K562 (cell line): ENCODE measurements at regions not wholly inside any gene's neighbourhood (a gene's known extent, or its start where the extent isn't known, plus 50 kb on each side); places are given as distances from the start of the nearest gene placed in this dataset.

Experiments used
- ATAC-seq: fragments of 200-7000 bp; cut with Tn5 transposase; 3 replicates; pipeline ENCODE4 v1.9.1; 2020; ENCODE audit warnings: moderate library complexity
- BruUV-seq: library from RNA; stranded (reverse); fragments of 400-500 nt; replicated peaks from 2 replicates; lab custom pipeline; 2021; lab: Mats Ljungman, UMichigan
- CTCF ChIA-PET: fragments of 300-600 bp; formaldehyde crosslinking; extraction: SDS; loops from one replicate; lab custom pipeline; 2021; ENCODE audit warnings: low intra/inter-chr PET ratio; lab: Yijun Ruan, JAX
- POLR2A ChIA-PET: fragments of 300-600, 350-650 bp; sonication (Branson Sonifier 250); formaldehyde crosslinking; extraction: SDS; loops from one replicate; lab custom pipeline; 2021; ENCODE audit warnings: antibody characterized with exemption, inconsistent platforms; lab: Yijun Ruan, JAX
- DNase-seq, 4 experiments: peaks; one replicate each; pipeline versions ENCODE4 v3.0.0 to v3.0.0-alpha.2; 2011 to 2018; ENCODE audit warnings: low spot score in 3 of 4, mixed read lengths in 3 of 4; ENCODE audit errors: extremely low read depth in 1 of 4
- FAIRE-seq: peaks from 2 replicates; lab custom pipeline; 2011; peaks lifted over from hg19 to GRCh38; lab: Jason Lieb, UNC
- H2AFZ ChIP-seq: 2 replicates; pipeline ENCODE4 v1.6.0; 2011; ENCODE audit warnings: low read depth, low read length, control low read depth, inconsistent platforms
- H3K27ac ChIP-seq: fragments of 200-600 bp; 3 replicates; pipeline ENCODE4 v1.8.0; 2011; ENCODE audit warnings: low read depth, mild to moderate bottlenecking, control low read depth, inconsistent platforms, low read length, moderate library complexity, mixed read lengths; ENCODE audit errors: extremely low read depth
- H3K27me3 ChIP-seq, 2 experiments: fragments of 300-600 bp in 1 of 2; 2 replicates in 1 of 2; 3 replicates in 1 of 2; pipeline versions ENCODE4 v1.6.0 to v1.8.0; 2011; ENCODE audit warnings: inconsistent platforms in 2 of 2, low read length in 2 of 2, mild to moderate bottlenecking in 1 of 2, mixed read lengths in 1 of 2, moderate library complexity in 1 of 2; ENCODE audit not compliant: control insufficient read depth in 2 of 2, insufficient read depth in 2 of 2
- H3K36me3 ChIP-seq: fragments of 300-600 bp; 3 replicates; pipeline ENCODE4 v1.8.0; 2011; ENCODE audit warnings: mild to moderate bottlenecking, low read length, inconsistent platforms; ENCODE audit not compliant: control insufficient read depth, insufficient read depth
- H3K4me1 ChIP-seq, 2 experiments: fragments of 200-600 bp in 1 of 2; replicated peaks in 1 of 2; 2 replicates in 1 of 2; 3 replicates in 1 of 2; pipeline versions ENCODE4 v1.5.1 to v1.8.0; 2011; ENCODE audit warnings: inconsistent platforms in 2 of 2, low read length in 2 of 2, mild to moderate bottlenecking in 1 of 2, mixed read lengths in 1 of 2, moderate library complexity in 1 of 2; ENCODE audit not compliant: control insufficient read depth in 2 of 2, insufficient read depth in 2 of 2
- H3K4me2 ChIP-seq: 2 replicates; pipeline ENCODE4 v1.6.1; 2011; ENCODE audit warnings: low read length, control low read depth, inconsistent platforms, mixed read lengths; ENCODE audit not compliant: insufficient read depth
- H3K4me3 ChIP-seq: fragments of 200-600 bp; sonication (generic), shearing (Covaris generic); 2 replicates; pipeline ENCODE4 v1.5.1; 2016; ENCODE audit warnings: control low read depth, inconsistent platforms
- H3K79me2 ChIP-seq: fragments of 200-600 bp; 3 replicates; pipeline ENCODE4 v1.8.0; 2011; ENCODE audit warnings: low read length, inconsistent platforms; ENCODE audit not compliant: control insufficient read depth, insufficient read depth
- H3K9ac ChIP-seq, 2 experiments: 2 replicates each; pipeline versions ENCODE4 v1.6.0 to v1.6.1; 2011; ENCODE audit warnings: low read depth in 2 of 2, low read length in 2 of 2, control low read depth in 1 of 2, inconsistent platforms in 1 of 2, mild to moderate bottlenecking in 1 of 2, mixed read lengths in 1 of 2; ENCODE audit not compliant: insufficient read depth in 1 of 2
- H3K9me1 ChIP-seq: one replicate; pipeline ENCODE4 v1.6.0; 2011; ENCODE audit warnings: inconsistent platforms, mild to moderate bottlenecking, low read length, moderate library complexity; ENCODE audit not compliant: control insufficient read depth, insufficient read depth
- H3K9me3 ChIP-seq: replicated peaks from 2 replicates; pipeline ENCODE4 v1.5.1; 2011; ENCODE audit warnings: low read depth, low read length, inconsistent platforms; ENCODE audit not compliant: control insufficient read depth, insufficient read depth
- H4K20me1 ChIP-seq: replicated peaks from 2 replicates; pipeline ENCODE4 v1.6.1; 2011; ENCODE audit warnings: low read length, inconsistent platforms, mixed read lengths; ENCODE audit not compliant: control insufficient read depth, insufficient read depth
- ARHGAP35 ChIP-seq: fragments of 450-650 bp; IDR thresholded peaks from 2 replicates; pipeline ENCODE4 v1.6.1; 2018; ENCODE audit not compliant: partially characterized antibody
- ARNT ChIP-seq, 2 experiments: fragments of 450-650 bp; IDR thresholded peaks; 2 replicates each; pipeline ENCODE4 v1.6.1; 2016; ENCODE audit warnings: mild to moderate bottlenecking in 1 of 2
- EHMT2 ChIP-seq: fragments of 450-650 bp; IDR thresholded peaks from 2 replicates; pipeline ENCODE4 v1.6.1; 2018; ENCODE audit warnings: antibody characterized with exemption
- ERF ChIP-seq: fragments of 450-650 bp; formaldehyde crosslinking; IDR thresholded peaks from 2 replicates; pipeline ENCODE4 v1.4.0; 2020; ENCODE audit warnings: mild to moderate bottlenecking, mixed read lengths
- FOXM1 ChIP-seq, 2 experiments: fragments of 450-650 bp in 1 of 2; sonication (generic) in 1 of 2; formaldehyde crosslinking in 1 of 2; IDR thresholded peaks; 2 replicates each; pipeline versions ENCODE4 v1.6.1 to v1.9.0; 2017 to 2022; ENCODE audit warnings: low read depth in 2 of 2, mild to moderate bottlenecking in 2 of 2, missing genetic modification reagents in 1 of 2, moderate library complexity in 1 of 2
- HBP1 ChIP-seq: fragments of 450-650 bp; formaldehyde crosslinking; IDR thresholded peaks from 2 replicates; pipeline ENCODE4 v1.4.0; 2022; ENCODE audit warnings: missing genetic modification characterization
- KLF6 ChIP-seq: fragments of 250-450 bp; sonication (Bioruptor Pico); IDR thresholded peaks from 2 replicates; pipeline ENCODE4 v1.4.0; 2020; ENCODE audit warnings: mild to moderate bottlenecking, moderate library complexity, borderline replicate concordance
- MAFF ChIP-seq: IDR thresholded peaks from 2 replicates; pipeline ENCODE4 v1.6.1; 2012; ENCODE audit warnings: low read length, improper control_type of control experiment
- MTA2 ChIP-seq: fragments of 450-650 bp; IDR thresholded peaks from 2 replicates; pipeline ENCODE4 v1.6.1; 2016; ENCODE audit warnings: low read depth
- NR2C1 ChIP-seq, 2 experiments: fragments of 450-650 bp; IDR thresholded peaks; 2 replicates each; pipeline ENCODE4 v1.6.1; 2017; ENCODE audit warnings: mild to moderate bottlenecking in 2 of 2, antibody characterized with exemption in 1 of 2, inconsistent platforms in 1 of 2, missing compliant biosample characterization in 1 of 2, missing genetic modification characterization in 1 of 2
- PHTF2 ChIP-seq: fragments of 250-450 bp; sonication (Bioruptor Pico); IDR thresholded peaks from 2 replicates; pipeline ENCODE4 v1.5.0; 2021; ENCODE audit warnings: mild to moderate bottlenecking
- POLR2A ChIP-seq: fragments of 450-650 bp; conservative IDR thresholded peaks from 2 replicates; pipeline ENCODE4 v1.6.1; 2016
- POLR2B ChIP-seq: fragments of 450-650 bp; IDR thresholded peaks from 2 replicates; pipeline ENCODE4 v1.6.1; 2018; ENCODE audit warnings: low read depth; ENCODE audit not compliant: partially characterized antibody
- THAP7 ChIP-seq: fragments of 250-450 bp; sonication (Bioruptor Pico); IDR thresholded peaks from 2 replicates; pipeline ENCODE4 v1.5.0; 2021
- ZNF140 ChIP-seq: fragments of 250-450 bp; sonication (Bioruptor Pico); IDR thresholded peaks from 2 replicates; pipeline ENCODE4 v1.8.0; 2021; ENCODE audit warnings: moderate library complexity, mild to moderate bottlenecking, inconsistent platforms
- ZNF324 ChIP-seq: fragments of 250-450 bp; sonication (Bioruptor Pico); IDR thresholded peaks from 2 replicates; pipeline ENCODE4 v1.4.0; 2020; ENCODE audit warnings: mild to moderate bottlenecking
- ZNF444 ChIP-seq: fragments of 250-450 bp; sonication (Bioruptor Pico); IDR thresholded peaks from 2 replicates; pipeline ENCODE4 v1.4.0; 2020; ENCODE audit warnings: mild to moderate bottlenecking, moderate library complexity
- ZSCAN29 ChIP-seq: fragments of 450-650 bp; IDR thresholded peaks from 2 replicates; pipeline ENCODE4 v1.6.1; 2017
- ZSCAN32 ChIP-seq: fragments of 450-650 bp; formaldehyde crosslinking; IDR thresholded peaks from 2 replicates; pipeline ENCODE4 v1.4.0; 2020; ENCODE audit warnings: mild to moderate bottlenecking, moderate library complexity
- WGBS: fragments of 100-300 bp; shearing (Covaris generic); methylation state at CpG from one replicate; pipeline ENCODE4 v1.1.6; 2016; ENCODE audit warnings: low coverage, mixed read lengths; ENCODE audit not compliant: insufficient coverage; ENCODE audit errors: missing lambda C conversion rate; 5-methylcytosine and 5-hydroxymethylcytosine counted together
- in situ Hi-C: fragments of 300-500 bp; cut with MboI; formaldehyde crosslinking; loops from 4 replicates; pipeline ENCODE4 v1.15.0; 2018; ENCODE audit warnings: inconsistent platforms, mixed read lengths
- intact Hi-C: fragments of 100-400 bp; cut with micrococcal nuclease; formaldehyde crosslinking; loops from 2 replicates; pipeline ENCODE4 v1.14.2; 2022

- no peaks in the 10 kb centered on the region for H3K4me1 ChIP-seq
- in situ Hi-C loops (no loop called here), intact Hi-C loops (no loop called here)
- H3K79me2 ChIP-seq, result no peaks in the 10 kb centered on the region
- H3K27ac ChIP-seq, result no peak overlapping the region
- POLR2A ChIA-PET, result no interaction called here
- H3K9me3 ChIP-seq, result no peaks in the 10 kb centered on the region
- no peak overlapping the region for H3K9ac ChIP-seq
- no peak overlapping the region for H2AFZ ChIP-seq
- no peaks in the 10 kb centered on the region for H3K27me3 ChIP-seq
- no TSS peak for BruUV-seq
- no peak overlapping the region for H3K4me2 ChIP-seq
- WGBS, result 0% methylated on average over 2 of the region's 2 CpGs
- H4K20me1 ChIP-seq, result no peaks in the 10 kb centered on the region
- H3K4me3 ChIP-seq, result no peak overlapping the region
- FAIRE-seq (no peak), ATAC-seq (no peak), DNase-seq (no peak)
- no peak for TF ChIP-seq ZSCAN32
- no peak for TF ChIP-seq ZNF324 (CRISPR knock-in tag)
- no peak for TF ChIP-seq FOXM1 (IDR thresholded peaks at IDR 0.05; ENCODE audit: low read depth)
- no peak for TF ChIP-seq FOXM1 (CRISPR knock-in tag; IDR thresholded peaks at IDR 0.05; ENCODE audit: low read depth)
- no peak for TF ChIP-seq EHMT2
- no peak for TF ChIP-seq ARHGAP35
- CTCF ChIA-PET, result no interaction called here
- no peaks in the 10 kb centered on the region for H3K9me1 ChIP-seq
- no peaks in the 10 kb centered on the region for H3K36me3 ChIP-seq
Measured at GRCh38 chr11:111168871-111169270, 76.7 kb upstream of the POU2AF2 start.

- H3K27me3 ChIP-seq, result no peaks in the 10 kb centered on the region
- no peak for ATAC-seq
- H3K9ac ChIP-seq, result no peak overlapping the region
- in situ Hi-C loops, result no loop called here
- no peak for DNase-seq
- intact Hi-C loops, result no loop called here
- TF ChIP-seq ARNT (IDR thresholded peaks at IDR 0.05), result no peak
- TF ChIP-seq MTA2, result no peak
- no peak for TF ChIP-seq NR2C1 (IDR thresholded peaks at IDR 0.05)
- no peak for TF ChIP-seq NR2C1 (tag; IDR thresholded peaks at IDR 0.05)
- no peak for TF ChIP-seq KLF6 (CRISPR knock-in tag)
- no peak for TF ChIP-seq ZNF444 (CRISPR knock-in tag)
- TF ChIP-seq PHTF2 (CRISPR knock-in tag), result no peak
- TF ChIP-seq ZNF140 (CRISPR knock-in tag), result no peak
- TF ChIP-seq POLR2A, result no peak
- no peak for TF ChIP-seq MAFF
- TF ChIP-seq POLR2B, result no peak
- TF ChIP-seq THAP7, result no peak
- TF ChIP-seq ERF (CRISPR knock-in tag), result no peak
- TF ChIP-seq HBP1 (CRISPR knock-in tag), result no peak
- TF ChIP-seq ZSCAN29, result no peak
- no peaks in the 10 kb centered on the region for H3K79me2 ChIP-seq
- no peaks in the 10 kb centered on the region for H3K36me3 ChIP-seq
- no peak for FAIRE-seq
- H3K9me3 ChIP-seq, result no peaks in the 10 kb centered on the region
- H3K4me1 ChIP-seq, result no peaks in the 10 kb centered on the region
- POLR2A ChIA-PET, result no interaction called here
- no peak overlapping the region for H3K4me3 ChIP-seq
- H4K20me1 ChIP-seq, result no peaks in the 10 kb centered on the region
- H2AFZ ChIP-seq, result no peak overlapping the region
- 7% methylated on average over 2 of the region's 2 CpGs for WGBS
- BruUV-seq, result no TSS peak
- CTCF ChIA-PET, result no interaction called here
- H3K9me1 ChIP-seq, result no peaks in the 10 kb centered on the region
- H3K4me2 ChIP-seq, result no peak overlapping the region
- H3K27ac ChIP-seq, result no peak overlapping the region
Measured at GRCh38 chr11:111167666-111168065, 77.9 kb upstream of the POU2AF2 start.
